ENCODE measurements at regions not wholly inside any gene's neighbourhood (a gene's known extent, or its start where the extent isn't known, plus 50 kb on each side); places are given as distances from the start of the nearest gene placed in this dataset.

GRCh38 chr12:18923721-18924120 lies 185.8 kb downstream of the CAPZA3 start:
- in situ Hi-C loops (cut with MboI) (no loop called here), intact Hi-C loops (cut with micrococcal nuclease; ENCODE audit: unreplicated experiment) (no loop called here)
- H3K4me2 ChIP-seq (ENCODE audit: control insufficient read depth, insufficient read depth), result no peak overlapping the region
- no peaks in the 10 kb centered on the region for H3K36me3 ChIP-seq (ENCODE audit: control insufficient read depth in 2 of 2, insufficient read depth in 2 of 2, low read length in 1 of 2)
- ATAC-seq, result no peak
- no peak overlapping the region for H3K4me3 ChIP-seq
- FAIRE-seq, result no peak
- H3K79me2 ChIP-seq (ENCODE audit: control insufficient read depth, insufficient read depth, low read length), result no peaks in the 10 kb centered on the region
- no peaks in the 10 kb centered on the region for H3K4me1 ChIP-seq (ENCODE audit: control insufficient read depth, insufficient read depth, low read length)
- TF ChIP-seq RCOR1 (conservative IDR thresholded peaks at IDR 0.05; ENCODE audit: low read depth, low read length) (no peak), ZNF207 (IDR thresholded peaks at IDR 0.05; ENCODE audit: borderline replicate concordance) (no peak), SIX5 (IDR thresholded peaks at IDR 0.05; ENCODE audit: low read depth, low read length, severe bottlenecking) (no peak), NR2C1 (IDR thresholded peaks at IDR 0.05) (no peak), PAX5 (IDR thresholded peaks at IDR 0.05; ENCODE audit: borderline replicate concordance, low read depth, low read length) (no peak), ZBTB4 (CRISPR knock-in tag; IDR thresholded peaks at IDR 0.05) (no peak), SRF (IDR thresholded peaks at IDR 0.05; ENCODE audit: low read depth in 2 of 2, low read length in 2 of 2) (no peak), IKZF1 (conservative IDR thresholded peaks at IDR 0.05) (no peak), MEF2B (IDR thresholded peaks at IDR 0.05; ENCODE audit: partially characterized antibody, poor library complexity, severe bottlenecking) (no peak), PML (IDR thresholded peaks at IDR 0.05; ENCODE audit: low read length) (no peak), HDGF (IDR thresholded peaks at IDR 0.05) (no peak)
- H3K27me3 ChIP-seq (replicated peaks in 1 of 2; ENCODE audit: control insufficient read depth in 2 of 2, insufficient read depth in 2 of 2, low read length in 1 of 2), result no peaks in the 10 kb centered on the region
- H4K20me1 ChIP-seq (ENCODE audit: control insufficient read depth, insufficient read depth), result no peaks in the 10 kb centered on the region
- SMC1A ChIA-PET (ENCODE audit: uncharacterized antibody, unreplicated experiment), result no interaction called here
- POLR2A ChIA-PET, result no interaction called here
- no peak overlapping the region for H3K9ac ChIP-seq (ENCODE audit: control insufficient read depth, insufficient read depth, low read length)
- no peak for DNase-seq (ENCODE audit: low read depth, low spot score)
- H3K9me3 ChIP-seq (replicated peaks; ENCODE audit: control insufficient read depth, insufficient read depth, low read length), result no peaks in the 10 kb centered on the region
- H3K27ac ChIP-seq (ENCODE audit: control insufficient read depth, insufficient read depth), result no peak overlapping the region
- RAD21 ChIA-PET (ENCODE audit: unreplicated experiment), result no interaction called here
- CTCF ChIA-PET, result interaction anchor here (0.6 kb wide), 1 partner anchor 276 kb away, joined by 3 read pairs; no protein-coding TSS in a partner anchor
- no TSS peak for BruUV-seq (replicated peaks)
- H2AFZ ChIP-seq (ENCODE audit: control insufficient read depth, low read depth, low read length), result no peak overlapping the region
- whole genome bisulfite sequencing (ENCODE audit: insufficient coverage, insufficient replicate concordance, low lambda C conversion rate, missing lambda C conversion rate), result 2% methylated on average over 3 of the region's 3 CpGs

Data from GM12878 (cell line).